HepG2 (cell line): ENCODE measurements at regions not wholly inside any gene's neighbourhood (a gene's known extent, or its start where the extent isn't known, plus 50 kb on each side); places are given as distances from the start of the nearest gene placed in this dataset.
"Not testable (repeated sequence)": the region's sequence is repeated elsewhere in the genome, so short reads cannot be mapped to it uniquely, and the experiment has no call there.

Source experiments
- ATAC-seq: fragments of 200-7000 bp; cut with Tn5 transposase; 3 replicates; pipeline ENCODE4 v1.9.1; 2020; ENCODE audit warnings: mild to moderate bottlenecking, moderate library complexity
- BruUV-seq: library from RNA; stranded (reverse); fragments of 400-500 nt; replicated peaks from 2 replicates; lab custom pipeline; 2021; lab: Mats Ljungman, UMichigan
- CTCF ChIA-PET: fragments of 300-600 bp; formaldehyde crosslinking; extraction: SDS; loops from one replicate; lab custom pipeline; 2021; ENCODE audit warnings: low total read pairs, inconsistent platforms, low intra/inter-chr PET ratio; lab: Yijun Ruan, JAX
- POLR2A ChIA-PET: fragments of 350-600 bp; sonication (Branson Sonifier 250); formaldehyde crosslinking; loops from one replicate; lab custom pipeline; 2020; ENCODE audit warnings: antibody characterized with exemption, inconsistent platforms; lab: Yijun Ruan, JAX
- DNase-seq: peaks from one replicate; pipeline ENCODE4 v3.0.0-alpha.2; 2015; ENCODE audit warnings: low spot score
- FAIRE-seq: peaks from 3 replicates; lab custom pipeline; 2011; peaks lifted over from hg19 to GRCh38; lab: Jason Lieb, UNC
- H2AFZ ChIP-seq: one replicate; pipeline ENCODE4 v1.6.1; 2011; ENCODE audit warnings: low read length, inconsistent platforms
- H3K27ac ChIP-seq: fragments of 300-600 bp; 3 replicates; pipeline ENCODE4 v1.8.0; 2011; ENCODE audit warnings: mixed run types, mild to moderate bottlenecking, mixed read lengths, low read length, inconsistent platforms; ENCODE audit not compliant: insufficient read depth; ENCODE audit errors: extremely low read length
- H3K27me3 ChIP-seq, 2 experiments: fragments of 200-600 bp in 1 of 2; 2 replicates in 1 of 2; 3 replicates in 1 of 2; pipeline versions ENCODE4 v1.6.0 to v1.8.0; 2011; ENCODE audit warnings: low read length in 2 of 2, mild to moderate bottlenecking in 2 of 2, moderate library complexity in 2 of 2, inconsistent platforms in 1 of 2; ENCODE audit not compliant: insufficient read depth in 2 of 2, control insufficient read depth in 1 of 2
- H3K36me3 ChIP-seq, 2 experiments: fragments of 200-600 bp in 1 of 2; replicated peaks in 1 of 2; 2 replicates in 1 of 2; 3 replicates in 1 of 2; pipeline versions ENCODE4 v1.5.1 to v1.8.0; 2011; ENCODE audit warnings: low read length in 2 of 2, inconsistent platforms in 1 of 2; ENCODE audit not compliant: insufficient read depth in 2 of 2, control insufficient read depth in 1 of 2
- H3K4me1 ChIP-seq: 2 replicates; pipeline ENCODE4 v1.5.1; 2012; ENCODE audit warnings: low read length, inconsistent platforms; ENCODE audit not compliant: insufficient read depth
- H3K4me2 ChIP-seq: 2 replicates; pipeline ENCODE4 v1.6.0; 2011; ENCODE audit warnings: low read depth, low read length, inconsistent platforms
- H3K4me3 ChIP-seq, 3 experiments: fragments of 200-600 bp in 1 of 3; sonication (generic), shearing (Covaris generic) in 1 of 3; replicated peaks in 1 of 3; 2 replicates each; pipeline ENCODE4 v1.5.1; 2011 to 2016; ENCODE audit warnings: low read length in 3 of 3, inconsistent platforms in 2 of 3, low read depth in 2 of 3, mild to moderate bottlenecking in 2 of 3, control low read depth in 1 of 3, mixed read lengths in 1 of 3; ENCODE audit not compliant: insufficient read depth in 1 of 3
- H3K79me2 ChIP-seq: one replicate; pipeline ENCODE4 v1.6.1; 2011; ENCODE audit warnings: low read length, inconsistent platforms; ENCODE audit not compliant: insufficient read depth
- H3K9ac ChIP-seq: 2 replicates; pipeline ENCODE4 v1.6.0; 2011; ENCODE audit warnings: mild to moderate bottlenecking, low read depth, low read length, inconsistent platforms; ENCODE audit not compliant: insufficient read depth
- H3K9me3 ChIP-seq: 2 replicates; pipeline ENCODE4 v1.5.1; 2012; ENCODE audit warnings: mild to moderate bottlenecking, low read length
- H4K20me1 ChIP-seq: 2 replicates; pipeline ENCODE4 v1.6.0; 2011; ENCODE audit warnings: inconsistent platforms, mild to moderate bottlenecking, low read length, moderate library complexity; ENCODE audit not compliant: insufficient read depth
- HDAC2 ChIP-seq: sonication (generic); formaldehyde crosslinking; IDR thresholded peaks from 2 replicates; pipeline ENCODE4 v1.4.0; 2020; ENCODE audit warnings: missing genetic modification reagents
- POGK ChIP-seq: sonication (generic); formaldehyde crosslinking; conservative IDR thresholded peaks from 2 replicates; pipeline ENCODE4 v1.8.0; 2022; ENCODE audit warnings: mild to moderate bottlenecking, moderate library complexity, missing genetic modification reagents
- PRDM10 ChIP-seq: sonication (generic); formaldehyde crosslinking; IDR thresholded peaks from 2 replicates; pipeline ENCODE4 v1.4.0; 2020; ENCODE audit warnings: low read depth, missing genetic modification reagents
- USF2 ChIP-seq, 2 experiments: sonication (generic) in 1 of 2; formaldehyde crosslinking in 1 of 2; IDR thresholded peaks; 2 replicates each; pipeline versions ENCODE4 v1.5.1 to v1.6.1; 2011 to 2020; ENCODE audit warnings: borderline replicate concordance in 1 of 2, low read depth in 1 of 2, low read length in 1 of 2, mild to moderate bottlenecking in 1 of 2, missing genetic modification reagents in 1 of 2, moderate library complexity in 1 of 2
- ZFP1 ChIP-seq: IDR thresholded peaks from 2 replicates; pipeline ENCODE4 v1.6.1; 2016
- ZGPAT ChIP-seq: IDR thresholded peaks from 2 replicates; pipeline ENCODE4 v1.6.1; 2016; ENCODE audit warnings: mild to moderate bottlenecking
- ZNF207 ChIP-seq: fragments of 450-650 bp; IDR thresholded peaks from 2 replicates; pipeline ENCODE4 v1.6.1; 2016; ENCODE audit warnings: antibody characterized with exemption, borderline replicate concordance
- WGBS: methylation state at CpG from one replicate; pipeline ENCODE4 v1.1.6; 2017; ENCODE audit warnings: low lambda C conversion rate; 5-methylcytosine and 5-hydroxymethylcytosine counted together
- in situ Hi-C: cut with HindIII; loops from 2 replicates; pipeline ENCODE4 v1.10.0; 2017; ENCODE audit warnings: low pct_unique_long_range_greater_than_20kb; ENCODE audit not compliant: extremely low pct_ligation_motif_present
- intact Hi-C: fragments of 100-400 bp; cut with micrococcal nuclease; formaldehyde crosslinking; loops from one replicate; pipeline ENCODE4 v1.10.0; 2022; ENCODE audit not compliant: unreplicated experiment

- H2AFZ ChIP-seq, in situ Hi-C loops, H3K79me2 ChIP-seq, intact Hi-C loops, H3K27me3 ChIP-seq, DNase-seq, BruUV-seq, H3K36me3 ChIP-seq, POLR2A ChIA-PET, H4K20me1 ChIP-seq, H3K9me3 ChIP-seq, ATAC-seq, CTCF ChIA-PET, FAIRE-seq, H3K9ac ChIP-seq, H3K4me3 ChIP-seq, H3K4me2 ChIP-seq, H3K27ac ChIP-seq: not testable (repeated sequence)
- peak; percentile 67; the same call in 1 of the 2 replicates for TF ChIP-seq ZFP1 (CRISPR knock-in tag)
- peaks cover 20% of the 10 kb centered on the region for H3K4me1 ChIP-seq
Observed at GRCh38 chr9:92198237-92198636, 83.0 kb upstream of the SPTLC1 start.

GRCh38 chr9:92196909-92197308 is 81.7 kb upstream of the SPTLC1 start:
- BruUV-seq: no TSS peak
- peak overlapping the region; percentile 42 for H3K4me2 ChIP-seq
- H3K9ac ChIP-seq: no peak overlapping the region
- H3K27me3 ChIP-seq: no peaks in the 10 kb centered on the region; a peak in 1 of 5 replicates
- in situ Hi-C loops (no loop called here), intact Hi-C loops (no loop called here)
- no peak overlapping the region for H2AFZ ChIP-seq
- CTCF ChIA-PET: no interaction called here
- FAIRE-seq: peak; percentile 96
- peak; percentile 95 for ATAC-seq
- H3K4me1 ChIP-seq: peaks cover 23% of the 10 kb centered on the region
- H4K20me1 ChIP-seq: no peaks in the 10 kb centered on the region
- H3K79me2 ChIP-seq: no peaks in the 10 kb centered on the region
- 0% methylated on average over 1 of the region's 1 CpG for WGBS
- POLR2A ChIA-PET: interaction anchor here (1.3 kb wide), 1 partner anchor 56 kb away, joined by 3 read pairs; no protein-coding TSS in a partner anchor
- no peak overlapping the region for H3K4me3 ChIP-seq
- peak overlapping the region; percentile 8 for H3K27ac ChIP-seq
- peak; percentile 89 for DNase-seq
- peaks cover 9% of the 10 kb centered on the region for H3K9me3 ChIP-seq
- no peaks in the 10 kb centered on the region for H3K36me3 ChIP-seq
- TF ChIP-seq HDAC2 (CRISPR knock-in tag): peak; percentile 48; the same call in 1 of the 2 replicates
- 0 out of 2 replicates have a peak, but pooled peaks have one; percentile 22 for TF ChIP-seq ZGPAT (CRISPR knock-in tag)
- 0 out of 2 replicates have a peak, but pooled peaks have one; percentile 34 for TF ChIP-seq POGK
- no peak for TF ChIP-seq PRDM10 (CRISPR knock-in tag)
- TF ChIP-seq USF2 (IDR thresholded peaks at IDR 0.05; ENCODE audit: low read depth, low read length): peak; percentile 66
- peak; percentile 69; the same call in 1 of the 2 replicates for TF ChIP-seq USF2 (CRISPR knock-in tag; IDR thresholded peaks at IDR 0.05; ENCODE audit: borderline replicate concordance)
- TF ChIP-seq ZNF207: no peak
